GM21515 (cell line): ENCODE measurements at regions not wholly inside any gene's neighbourhood (a gene's known extent, or its start where the extent isn't known, plus 50 kb on each side); places are given as distances from the start of the nearest gene placed in this dataset.
"Not testable (repeated sequence)": the region's sequence is repeated elsewhere in the genome, so short reads cannot be mapped to it uniquely, and the experiment has no call there.

Source experiments
- ATAC-seq: cut with Tn5 transposase; IDR thresholded peaks from one replicate; pipeline ENCODE4 v1.9.1; 2021; ENCODE audit not compliant: unreplicated experiment

- ATAC-seq, result no peak
These were observed 328.0 kb upstream of the TECRL start for GRCh38 chr4:64737026-64737853.

GRCh38 chr4:64729561-64729960 is 320.3 kb upstream of the TECRL start:
- no peak for ATAC-seq

GRCh38 chr4:64727960-64728359 is 318.7 kb upstream of the TECRL start:
- ATAC-seq, result no peak

GRCh38 chr4:64727391-64727790 is 318.1 kb upstream of the TECRL start:
- not testable (repeated sequence) for ATAC-seq

GRCh38 chr4:64724689-64725088 is 315.4 kb upstream of the TECRL start:
- ATAC-seq, result no peak

GRCh38 chr4:64721106-64721505 is 311.9 kb upstream of the TECRL start:
- ATAC-seq, result no peak

- ATAC-seq, result no peak
These were observed 308.8 kb upstream of the TECRL start for GRCh38 chr4:64718091-64718490.

- ATAC-seq, result no peak
These were observed 306.5 kb upstream of the TECRL start for GRCh38 chr4:64715741-64716140.

- ATAC-seq, result peak; percentile 75
These were observed 304.1 kb upstream of the TECRL start for GRCh38 chr4:64713256-64713840.

GRCh38 chr4:64712590-64712989 is 303.3 kb upstream of the TECRL start:
- ATAC-seq, result no peak

GRCh38 chr4:64705989-64706388 is 296.7 kb upstream of the TECRL start:
- no peak for ATAC-seq

- ATAC-seq, result no peak
These were observed 288.9 kb upstream of the TECRL start for GRCh38 chr4:64698171-64698570.

GRCh38 chr4:64682946-64683345 is 273.7 kb upstream of the TECRL start:
- ATAC-seq, result no peak

- ATAC-seq, result no peak
These were observed 273.2 kb upstream of the TECRL start for GRCh38 chr4:64682481-64682880.

- not testable (repeated sequence) for ATAC-seq
These were observed 263.9 kb upstream of the TECRL start for GRCh38 chr4:64673121-64673520.

GRCh38 chr4:64670647-64671046 is 261.4 kb upstream of the TECRL start:
- no peak for ATAC-seq

GRCh38 chr4:64643841-64644240 is 234.6 kb upstream of the TECRL start:
- ATAC-seq, result no peak

- ATAC-seq, result no peak
These were observed 233.7 kb upstream of the TECRL start for GRCh38 chr4:64642936-64643335.

- ATAC-seq, result not testable (repeated sequence)
These were observed 231.2 kb upstream of the TECRL start for GRCh38 chr4:64640402-64640801.

- no peak for ATAC-seq
These were observed 216.2 kb upstream of the TECRL start for GRCh38 chr4:64625438-64625837.

- ATAC-seq, result no peak
These were observed 208.6 kb upstream of the TECRL start for GRCh38 chr4:64617800-64618199.

GRCh38 chr4:64614276-64614675 is 205.0 kb upstream of the TECRL start:
- ATAC-seq, result no peak

- no peak for ATAC-seq
These were observed 203.8 kb upstream of the TECRL start for GRCh38 chr4:64613046-64613445.
